D721Med (cell line): ENCODE measurements at regions not wholly inside any gene's neighbourhood (a gene's known extent, or its start where the extent isn't known, plus 50 kb on each side); places are given as distances from the start of the nearest gene placed in this dataset.
"Not testable (repeated sequence)": the region's sequence is repeated elsewhere in the genome, so short reads cannot be mapped to it uniquely, and the experiment has no call there.

Experiments
- DNase-seq: peaks from one replicate; pipeline ENCODE4 v3.0.0; 2011; ENCODE audit warnings: low spot score; ENCODE audit not compliant: insufficient read length
- FAIRE-seq: peaks from 2 replicates; lab custom pipeline; 2011; peaks lifted over from hg19 to GRCh38; lab: Jason Lieb, UNC
- TF ChIP-seq, protein P1 (sequence below): IDR thresholded peaks from 2 replicates; pipeline ENCODE4 v1.5.1; 2012; ENCODE audit warnings: mild to moderate bottlenecking, control low read depth; ENCODE audit not compliant: insufficient read depth; ENCODE audit errors: missing control alignments

GRCh38 chr7:65471587-65471986 lies 97.9 kb downstream of the ZNF92 start:
- TF ChIP-seq, protein P1, sequence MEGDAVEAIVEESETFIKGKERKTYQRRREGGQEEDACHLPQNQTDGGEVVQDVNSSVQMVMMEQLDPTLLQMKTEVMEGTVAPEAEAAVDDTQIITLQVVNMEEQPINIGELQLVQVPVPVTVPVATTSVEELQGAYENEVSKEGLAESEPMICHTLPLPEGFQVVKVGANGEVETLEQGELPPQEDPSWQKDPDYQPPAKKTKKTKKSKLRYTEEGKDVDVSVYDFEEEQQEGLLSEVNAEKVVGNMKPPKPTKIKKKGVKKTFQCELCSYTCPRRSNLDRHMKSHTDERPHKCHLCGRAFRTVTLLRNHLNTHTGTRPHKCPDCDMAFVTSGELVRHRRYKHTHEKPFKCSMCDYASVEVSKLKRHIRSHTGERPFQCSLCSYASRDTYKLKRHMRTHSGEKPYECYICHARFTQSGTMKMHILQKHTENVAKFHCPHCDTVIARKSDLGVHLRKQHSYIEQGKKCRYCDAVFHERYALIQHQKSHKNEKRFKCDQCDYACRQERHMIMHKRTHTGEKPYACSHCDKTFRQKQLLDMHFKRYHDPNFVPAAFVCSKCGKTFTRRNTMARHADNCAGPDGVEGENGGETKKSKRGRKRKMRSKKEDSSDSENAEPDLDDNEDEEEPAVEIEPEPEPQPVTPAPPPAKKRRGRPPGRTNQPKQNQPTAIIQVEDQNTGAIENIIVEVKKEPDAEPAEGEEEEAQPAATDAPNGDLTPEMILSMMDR = no peak
- FAIRE-seq (no peak), DNase-seq (no peak)

GRCh38 chr7:65475040-65475726 lies 101.5 kb downstream of the ZNF92 start:
- TF ChIP-seq, protein P1 = no peak
- no peak for FAIRE-seq
- no peak for DNase-seq

DNA sequence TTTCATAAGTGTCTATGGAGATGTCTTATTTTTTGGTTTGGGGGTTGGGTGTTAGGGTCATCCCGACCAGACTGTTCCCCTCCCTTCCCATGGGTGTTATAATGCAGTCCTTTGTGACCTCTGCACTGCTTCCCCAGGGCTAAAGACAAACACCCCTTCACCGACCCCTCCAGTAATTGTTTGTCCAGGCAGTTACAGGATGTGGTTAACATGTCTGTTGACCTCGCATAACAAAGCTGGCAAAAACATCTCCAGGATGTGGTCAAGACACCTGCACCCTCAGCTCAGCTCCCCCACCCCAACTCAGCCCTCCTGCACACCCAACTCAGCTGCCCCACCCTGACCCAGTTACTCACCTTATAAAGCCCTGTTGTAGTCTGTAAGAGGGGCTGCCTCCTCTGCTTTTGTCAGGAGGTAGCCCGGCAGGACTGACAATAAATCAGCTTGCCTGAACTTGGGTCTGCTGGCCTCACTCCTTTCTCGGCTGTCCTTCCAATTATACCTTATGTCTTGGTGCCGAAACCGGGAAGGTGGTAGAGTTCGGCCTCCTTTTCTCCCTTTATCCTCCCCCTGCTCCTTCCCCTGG lies 102.2 kb downstream of the ZNF92 start:
- no peak for FAIRE-seq
- TF ChIP-seq, protein P1 = no peak

GRCh38 chr7:65477326-65477725 lies 103.7 kb downstream of the ZNF92 start:
- TF ChIP-seq, protein P1 = peak; percentile 56
- FAIRE-seq (no peak), DNase-seq (no peak)

More for the DNA sequence above, 102.2 kb downstream of the ZNF92 start:
- DNase-seq = no peak

- TF ChIP-seq, protein P1 = no peak
- DNase-seq (no peak), FAIRE-seq (no peak)
Observed at GRCh38 chr7:65489260-65489767, 115.7 kb downstream of the ZNF92 start.

GRCh38 chr7:65496697-65497096 lies 123.0 kb downstream of the ZNF92 start:
- not testable (repeated sequence) for FAIRE-seq, DNase-seq

DNA sequence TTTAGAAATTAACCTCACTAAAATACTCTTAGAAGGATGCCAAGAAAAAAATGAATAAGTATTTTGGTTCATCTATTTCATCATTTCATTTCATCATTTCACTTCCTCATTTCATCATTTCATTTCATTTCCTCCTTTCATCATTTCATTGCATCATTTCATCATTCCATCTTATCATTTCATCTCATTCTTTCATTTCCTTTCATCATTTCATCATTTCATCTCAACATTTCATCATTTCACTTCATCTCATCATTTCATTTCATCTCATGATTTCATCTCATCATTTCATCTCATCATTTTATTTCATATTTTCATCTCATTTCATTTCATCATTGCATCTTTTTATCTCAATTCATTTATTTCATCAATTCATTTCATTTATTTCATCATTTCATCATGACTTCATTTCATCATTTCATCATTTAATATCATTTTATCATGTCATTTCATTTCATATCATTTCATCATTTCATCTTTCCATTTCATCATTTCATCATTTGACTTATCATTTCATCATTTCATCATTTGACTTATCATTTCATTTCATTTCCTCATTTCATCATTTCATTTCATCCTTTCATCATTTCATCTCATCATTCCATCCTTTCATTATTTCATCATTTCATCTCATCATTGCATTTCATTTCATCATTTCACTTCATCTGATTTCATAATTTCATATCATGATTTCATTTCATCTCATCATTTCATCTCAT lies 129.9 kb downstream of the ZNF92 start:
- no peak for FAIRE-seq
- TF ChIP-seq, protein P1 = no peak
- DNase-seq = no peak

DNA sequence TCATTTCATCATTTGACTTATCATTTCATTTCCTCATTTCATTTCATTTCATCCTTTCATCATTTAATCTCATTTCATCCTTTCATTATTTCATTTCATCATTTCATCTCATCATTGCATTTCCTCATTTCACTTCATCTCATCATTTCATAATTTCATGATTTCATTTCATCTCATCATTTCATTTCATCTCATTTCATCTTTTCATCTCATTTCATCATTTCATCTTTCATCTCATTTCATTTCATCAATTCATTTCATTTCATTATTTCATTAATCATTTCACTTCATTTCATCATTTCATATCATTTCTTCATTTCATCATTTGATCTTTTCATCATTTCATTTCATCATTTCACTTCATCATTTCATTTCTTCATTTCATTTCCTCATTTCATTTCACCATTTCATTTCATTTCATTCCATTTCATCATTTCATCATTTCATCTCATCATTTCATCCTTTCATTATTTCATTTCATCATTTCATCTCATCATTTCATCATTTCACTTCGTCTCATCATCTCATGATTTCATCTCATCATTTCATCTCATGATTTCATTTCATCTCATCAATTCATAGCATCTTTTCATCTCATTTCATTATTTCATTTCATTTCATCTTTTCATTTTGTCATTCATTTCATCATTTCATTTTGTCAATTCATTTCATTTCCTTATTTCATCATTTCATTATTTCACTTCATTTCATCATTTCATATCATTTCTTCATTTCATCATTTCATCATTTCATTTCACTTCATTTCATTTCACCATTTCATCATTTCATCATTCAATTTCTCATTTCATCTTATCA lies 131.1 kb downstream of the ZNF92 start:
- DNase-seq, FAIRE-seq: not testable (repeated sequence)

DNA sequence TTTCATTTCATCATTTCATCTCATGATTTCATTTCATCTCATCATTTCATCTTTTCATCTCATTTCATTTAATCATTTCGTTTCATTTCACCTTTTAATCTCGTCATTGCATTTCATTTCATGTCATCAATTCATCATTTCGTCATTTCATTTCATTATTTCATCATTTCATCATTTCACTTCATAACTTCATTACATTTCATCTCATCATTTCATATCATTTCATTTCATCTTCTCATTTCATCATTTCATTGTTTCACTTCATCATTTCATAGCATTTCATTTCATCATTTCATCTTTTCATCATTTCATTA lies 131.6 kb downstream of the ZNF92 start:
- not testable (repeated sequence) for FAIRE-seq

GRCh38 chr7:65508581-65509367 lies 135.1 kb downstream of the ZNF92 start:
- FAIRE-seq, DNase-seq: not testable (repeated sequence)

More for the DNA sequence above, 131.6 kb downstream of the ZNF92 start:
- not testable (repeated sequence) for DNase-seq
